HG03135 (cell line): ENCODE measurements at regions not wholly inside any gene's neighbourhood (a gene's known extent, or its start where the extent isn't known, plus 50 kb on each side); places are given as distances from the start of the nearest gene placed in this dataset.

Experiments
- ATAC-seq: cut with Tn5 transposase; IDR thresholded peaks from one replicate; pipeline ENCODE4 v1.9.1; 2021; ENCODE audit warnings: mild to moderate bottlenecking, moderate library complexity; ENCODE audit not compliant: unreplicated experiment

GRCh38 chr4:36921476-36922216, 322.9 kb upstream of the NWD2 start:
- ATAC-seq, result no peak

- ATAC-seq, result no peak
Observed at GRCh38 chr4:36930562-36931111, 313.9 kb upstream of the NWD2 start.

- ATAC-seq, result no peak
Observed at GRCh38 chr4:36944232-36944631, 300.3 kb upstream of the NWD2 start.

GRCh38 chr4:36961420-36961819, 283.1 kb upstream of the NWD2 start:
- no peak for ATAC-seq

GRCh38 chr4:36966756-36967460, 277.6 kb upstream of the NWD2 start:
- ATAC-seq, result no peak

GRCh38 chr4:36979533-36979932, 265.0 kb upstream of the NWD2 start:
- ATAC-seq, result no peak

GRCh38 chr4:36990128-36990872, 254.2 kb upstream of the NWD2 start:
- ATAC-seq, result peak; percentile 84

GRCh38 chr4:36997727-36998126, 246.8 kb upstream of the NWD2 start:
- no peak for ATAC-seq

- ATAC-seq, result no peak
Observed at GRCh38 chr4:37000281-37000680, 244.3 kb upstream of the NWD2 start.

GRCh38 chr4:37001688-37002436, 242.7 kb upstream of the NWD2 start:
- no peak for ATAC-seq

GRCh38 chr4:37002625-37003024, 241.9 kb upstream of the NWD2 start:
- no peak for ATAC-seq

- ATAC-seq, result no peak
Observed at GRCh38 chr4:37008199-37008598, 236.3 kb upstream of the NWD2 start.

- ATAC-seq, result no peak
Observed at GRCh38 chr4:37014584-37014983, 230.0 kb upstream of the NWD2 start.

GRCh38 chr4:37015391-37015790, 229.2 kb upstream of the NWD2 start:
- ATAC-seq, result no peak

GRCh38 chr4:37023504-37023903, 221.0 kb upstream of the NWD2 start:
- no peak for ATAC-seq

GRCh38 chr4:37023996-37024395, 220.5 kb upstream of the NWD2 start:
- ATAC-seq, result no peak

- ATAC-seq, result no peak
Observed at GRCh38 chr4:37040816-37041215, 203.7 kb upstream of the NWD2 start.

- no peak for ATAC-seq
Observed at GRCh38 chr4:37043342-37043741, 201.2 kb upstream of the NWD2 start.

GRCh38 chr4:37051111-37051510, 193.4 kb upstream of the NWD2 start:
- ATAC-seq, result no peak

- ATAC-seq, result no peak
Observed at GRCh38 chr4:37051866-37052265, 192.7 kb upstream of the NWD2 start.
